ENCODE measurements at regions not wholly inside any gene's neighbourhood (a gene's known extent, or its start where the extent isn't known, plus 50 kb on each side); places are given as distances from the start of the nearest gene placed in this dataset.

- TF ChIP-seq, protein P1, sequence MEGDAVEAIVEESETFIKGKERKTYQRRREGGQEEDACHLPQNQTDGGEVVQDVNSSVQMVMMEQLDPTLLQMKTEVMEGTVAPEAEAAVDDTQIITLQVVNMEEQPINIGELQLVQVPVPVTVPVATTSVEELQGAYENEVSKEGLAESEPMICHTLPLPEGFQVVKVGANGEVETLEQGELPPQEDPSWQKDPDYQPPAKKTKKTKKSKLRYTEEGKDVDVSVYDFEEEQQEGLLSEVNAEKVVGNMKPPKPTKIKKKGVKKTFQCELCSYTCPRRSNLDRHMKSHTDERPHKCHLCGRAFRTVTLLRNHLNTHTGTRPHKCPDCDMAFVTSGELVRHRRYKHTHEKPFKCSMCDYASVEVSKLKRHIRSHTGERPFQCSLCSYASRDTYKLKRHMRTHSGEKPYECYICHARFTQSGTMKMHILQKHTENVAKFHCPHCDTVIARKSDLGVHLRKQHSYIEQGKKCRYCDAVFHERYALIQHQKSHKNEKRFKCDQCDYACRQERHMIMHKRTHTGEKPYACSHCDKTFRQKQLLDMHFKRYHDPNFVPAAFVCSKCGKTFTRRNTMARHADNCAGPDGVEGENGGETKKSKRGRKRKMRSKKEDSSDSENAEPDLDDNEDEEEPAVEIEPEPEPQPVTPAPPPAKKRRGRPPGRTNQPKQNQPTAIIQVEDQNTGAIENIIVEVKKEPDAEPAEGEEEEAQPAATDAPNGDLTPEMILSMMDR (IDR thresholded peaks at IDR 0.05), result no peak
- no peak for TF ChIP-seq POLR2A (IDR thresholded peaks at IDR 0.05)
These were observed 94.3 kb upstream of the PABPC3 start for GRCh38 chr13:25001476-25002206.

Measured in body of pancreas (tissue), 4 donors.